CMK (cell line): ENCODE measurements at regions not wholly inside any gene's neighbourhood (a gene's known extent, or its start where the extent isn't known, plus 50 kb on each side); places are given as distances from the start of the nearest gene placed in this dataset.

ENCODE experiments used
- DNase-seq: peaks from one replicate; pipeline ENCODE4 v3.0.0-alpha.2; 2010; ENCODE audit warnings: low read depth

DNA sequence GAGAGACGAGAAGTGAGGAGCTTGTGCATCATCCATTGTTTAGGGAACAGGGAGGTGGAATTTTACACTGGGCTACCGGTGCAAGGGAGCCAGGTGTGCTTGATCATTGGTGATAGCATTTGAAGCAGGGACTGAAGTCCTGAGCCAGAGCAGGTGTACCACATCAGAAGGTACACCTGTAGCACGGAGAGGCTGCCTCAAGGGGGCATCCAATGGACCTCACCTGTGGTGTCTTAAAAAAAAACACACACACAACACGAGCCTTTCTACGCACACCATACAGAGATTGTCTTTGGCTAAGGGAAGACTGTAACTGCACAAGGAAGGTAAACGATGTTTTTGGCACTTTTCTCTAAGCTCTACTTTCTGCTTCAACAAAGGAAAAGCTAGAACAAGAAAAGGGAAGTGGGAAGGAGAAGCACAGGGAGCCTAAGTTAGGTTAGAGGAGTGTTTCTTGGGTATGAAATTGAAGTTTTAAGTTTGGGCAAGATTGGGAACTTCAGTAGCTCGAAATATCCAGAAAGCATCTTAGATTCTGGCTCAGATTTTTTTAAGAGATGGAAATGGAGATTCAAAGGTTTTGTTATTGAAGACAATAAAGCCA, 334.3 kb upstream of the FBXO33 start:
- DNase-seq: no peak

DNA sequence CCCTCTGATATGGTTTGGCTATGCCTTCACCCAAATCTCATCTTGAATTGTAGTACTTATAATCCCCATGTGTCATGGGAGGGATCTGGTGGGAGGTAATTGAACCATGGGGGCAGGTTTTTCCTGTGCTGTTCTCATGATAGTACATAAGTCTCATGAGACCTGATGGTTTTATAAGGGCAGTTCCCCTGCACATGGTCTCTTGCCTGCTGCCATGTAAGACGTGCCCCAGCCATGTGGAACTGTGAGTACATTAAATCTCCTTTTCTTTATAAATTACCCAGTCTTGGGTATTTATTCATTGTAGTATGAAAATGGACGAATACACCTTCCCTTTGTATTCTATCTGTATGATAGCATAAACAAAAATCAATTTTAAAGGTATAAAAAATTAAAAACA, 333.4 kb upstream of the FBXO33 start:
- DNase-seq: no peak

DNA sequence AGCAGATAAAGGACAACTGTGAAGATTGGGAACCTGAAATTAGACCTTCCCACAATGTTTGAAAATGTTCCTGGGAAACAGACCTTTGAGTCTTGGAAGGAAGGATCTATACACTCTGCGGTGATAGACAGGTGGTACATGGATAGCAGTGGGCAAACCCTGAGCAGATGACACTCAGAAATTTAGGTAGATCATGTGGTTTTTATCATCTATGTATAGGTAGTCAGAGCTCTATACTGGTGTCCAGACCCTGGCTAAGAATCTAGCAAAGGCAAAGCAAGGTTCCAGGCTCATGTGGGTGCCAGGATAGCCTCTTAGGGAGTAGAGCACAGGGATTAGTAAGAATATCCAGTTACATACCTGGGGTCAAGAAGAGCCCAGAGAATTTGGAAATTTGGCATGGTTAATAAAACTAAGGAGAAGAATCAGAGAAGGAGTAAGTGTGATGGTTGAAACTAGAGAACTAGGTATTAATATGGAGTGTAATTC, 331.2 kb upstream of the FBXO33 start:
- no peak for DNase-seq

DNA sequence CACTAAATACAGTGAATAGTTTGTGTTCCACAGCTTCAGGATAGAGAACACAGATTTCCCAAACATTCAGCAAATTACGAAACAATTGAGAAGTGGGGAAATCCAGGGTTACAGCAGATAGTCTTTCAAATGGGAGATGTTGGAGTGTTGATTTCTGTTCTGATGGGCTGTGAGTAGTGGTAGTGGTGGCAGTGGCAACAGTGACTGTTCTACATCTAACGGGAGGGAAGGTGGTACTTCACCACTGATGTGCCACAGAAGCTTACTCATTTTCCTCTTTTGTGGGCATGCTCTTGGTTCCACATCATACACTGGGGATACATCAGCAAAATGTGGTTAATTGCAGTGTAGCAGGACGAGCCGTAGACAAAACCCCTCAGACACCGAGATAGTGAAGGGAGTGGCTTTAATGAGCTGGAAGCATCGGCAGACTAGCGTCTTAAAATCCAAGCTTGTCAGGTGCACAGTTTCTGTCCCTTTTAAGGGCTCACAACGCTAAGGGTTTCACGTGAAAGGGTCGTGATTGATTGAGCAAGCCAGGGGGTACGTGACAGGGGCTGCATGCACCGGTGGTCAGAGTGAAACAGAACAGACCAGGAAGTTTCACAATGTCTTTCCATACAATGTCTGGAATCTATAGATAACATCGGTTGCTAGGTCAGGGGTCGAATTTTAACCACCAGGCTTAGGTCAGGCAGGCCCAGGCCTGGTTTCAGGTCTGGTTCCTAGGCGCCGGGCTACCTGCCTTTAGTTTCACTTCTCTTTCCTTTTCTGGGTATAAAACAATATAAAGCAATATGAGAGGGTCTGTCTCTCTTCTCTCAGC, 330.6 kb upstream of the FBXO33 start:
- no peak for DNase-seq

- no peak for DNase-seq
These were observed 323.1 kb upstream of the FBXO33 start for GRCh38 chr14:39755269-39755878.

DNA sequence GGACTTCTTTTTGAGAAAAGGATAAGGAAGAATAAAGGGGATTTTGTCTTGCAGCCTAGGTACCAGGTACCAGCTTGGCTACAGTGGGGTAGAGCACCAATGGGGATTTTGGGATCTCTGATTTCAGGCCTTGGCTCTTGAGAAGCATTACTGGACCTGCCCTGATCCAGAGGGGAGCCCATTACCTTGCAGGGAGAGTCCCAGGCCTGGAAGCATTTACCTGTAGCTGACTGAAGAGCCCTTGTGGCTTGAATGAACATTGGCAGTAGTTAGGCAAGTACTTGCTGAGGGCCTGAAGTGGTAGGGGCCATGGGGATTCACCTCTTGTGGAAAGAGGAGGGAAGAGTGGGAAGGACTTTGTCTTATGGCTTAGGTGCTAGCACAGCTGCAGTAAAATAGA, 308.2 kb upstream of the FBXO33 start:
- DNase-seq: no peak

DNA sequence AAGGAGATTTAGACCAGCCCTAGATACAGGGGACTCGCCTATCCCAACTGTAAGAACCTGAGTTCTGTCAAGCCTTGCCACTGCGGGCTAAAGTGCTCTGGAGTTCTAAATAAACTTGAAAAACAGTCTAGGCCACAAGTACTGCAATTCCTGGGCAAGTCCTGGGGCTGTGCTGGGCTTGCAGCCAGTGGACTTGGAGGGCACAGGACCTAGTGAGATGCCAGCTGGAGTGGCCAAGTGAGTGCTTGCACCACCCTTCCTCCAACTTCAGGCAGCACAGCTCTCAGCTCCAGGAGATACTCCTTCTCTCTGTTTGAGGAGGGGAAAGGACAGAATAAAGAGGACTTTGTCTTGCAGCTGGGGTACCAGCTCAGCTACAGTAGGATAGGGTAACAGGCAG, 307.6 kb upstream of the FBXO33 start:
- no peak for DNase-seq

GRCh38 chr14:39734306-39734705, 302.1 kb upstream of the FBXO33 start:
- DNase-seq: no peak

- DNase-seq: no peak
These were observed 301.5 kb upstream of the FBXO33 start for GRCh38 chr14:39733741-39734140.

GRCh38 chr14:39731912-39732311, 299.7 kb upstream of the FBXO33 start:
- DNase-seq: peak; percentile 5

DNA sequence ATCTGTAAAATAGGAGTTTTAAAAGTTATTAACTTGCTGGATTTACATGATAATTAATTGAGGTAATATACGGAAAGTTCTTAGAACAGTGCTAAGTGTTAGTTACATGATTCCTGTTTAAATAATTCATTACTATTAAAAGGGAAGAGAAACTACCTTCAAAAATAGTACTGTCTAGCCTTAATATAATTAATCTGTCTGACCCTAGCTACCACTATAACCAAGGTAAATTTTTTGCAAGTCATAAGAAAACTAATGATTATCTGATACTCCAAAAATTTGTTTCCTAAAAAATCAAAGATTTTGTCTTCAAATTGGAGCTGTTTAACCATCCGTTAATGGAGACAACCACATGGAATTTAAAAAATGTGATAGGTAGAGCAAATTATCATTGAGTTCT, 294.3 kb upstream of the FBXO33 start:
- no peak for DNase-seq

- DNase-seq: no peak
These were observed 290.5 kb upstream of the FBXO33 start for GRCh38 chr14:39722547-39723273.

- DNase-seq: no peak
These were observed 284.8 kb upstream of the FBXO33 start for GRCh38 chr14:39716987-39717570.

DNA sequence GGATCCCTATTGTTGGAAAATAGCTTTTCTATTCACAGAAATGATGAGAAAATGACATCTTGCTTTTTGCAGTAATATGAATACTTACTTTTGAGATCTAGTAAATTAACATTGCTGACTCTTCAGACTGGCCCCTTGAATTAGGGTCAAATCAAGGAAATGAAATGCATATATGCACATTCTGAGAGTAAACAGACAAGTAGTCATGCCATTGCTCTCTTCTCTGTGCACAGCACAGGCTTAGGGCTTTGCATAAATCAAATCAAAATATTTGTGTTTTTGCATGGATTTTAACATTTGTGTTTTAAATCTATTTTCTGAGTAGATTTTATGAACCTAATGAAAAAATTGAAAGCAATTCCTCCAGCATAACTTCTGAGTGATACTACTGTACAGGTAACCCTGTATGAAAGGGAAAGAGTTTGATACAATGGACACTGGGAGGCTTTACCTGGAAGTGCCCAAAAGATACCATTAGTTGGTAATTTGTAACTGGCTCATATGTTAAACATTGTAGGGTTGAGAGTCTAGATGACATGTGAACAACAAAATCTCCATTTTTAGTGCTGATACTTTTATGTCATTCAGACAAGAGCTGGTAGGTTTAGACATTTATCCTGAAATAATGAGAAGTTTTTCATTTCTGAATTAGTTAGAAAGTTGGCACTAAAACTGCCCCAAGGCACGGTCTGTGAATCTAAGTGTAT, 280.2 kb upstream of the FBXO33 start:
- no peak for DNase-seq

GRCh38 chr14:39704594-39704993, 272.4 kb upstream of the FBXO33 start:
- DNase-seq: no peak

DNA sequence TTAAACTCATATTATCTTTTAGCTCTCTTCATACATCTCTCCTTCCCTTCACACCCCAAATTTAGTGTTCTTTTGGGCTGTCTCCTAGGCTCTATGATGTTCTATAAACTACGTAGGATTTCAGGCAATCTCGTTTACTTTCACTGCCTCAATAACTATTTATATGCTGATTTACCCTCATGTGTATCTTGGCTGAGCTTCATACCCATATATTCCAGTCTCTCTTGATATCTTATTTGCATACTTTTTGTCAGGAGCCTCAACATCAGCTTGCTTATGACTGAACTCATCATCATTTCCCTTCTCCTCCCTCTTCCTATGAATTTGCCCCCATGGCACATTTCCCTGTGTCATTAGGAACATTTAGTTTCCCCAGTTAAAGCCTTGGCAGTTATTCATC, 262.1 kb upstream of the FBXO33 start:
- DNase-seq: no peak

- DNase-seq: no peak
These were observed 251.5 kb upstream of the FBXO33 start for GRCh38 chr14:39683691-39684260.

DNA sequence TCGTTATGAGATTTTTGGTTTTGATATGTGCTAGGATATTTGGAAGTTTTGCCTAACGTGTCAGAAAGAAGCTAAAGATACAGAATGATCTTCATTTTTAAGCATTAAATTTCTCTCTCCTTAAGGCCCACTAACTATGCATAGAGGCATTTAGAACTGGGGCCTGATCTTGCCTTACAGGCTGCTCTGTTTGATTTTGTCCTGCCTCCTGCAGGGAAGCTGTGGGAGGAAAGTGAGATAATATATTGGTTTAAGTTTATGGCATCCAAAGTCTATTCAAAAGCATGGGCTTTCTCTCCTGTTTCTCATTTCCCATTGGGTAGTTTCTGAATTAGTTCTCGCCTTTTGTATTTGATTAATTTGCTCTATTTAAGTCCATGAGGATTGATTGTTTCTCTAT, 250.3 kb upstream of the FBXO33 start:
- DNase-seq: no peak

GRCh38 chr14:39681782-39682399, 249.7 kb upstream of the FBXO33 start:
- no peak for DNase-seq

- DNase-seq: no peak
These were observed 248.5 kb upstream of the FBXO33 start for GRCh38 chr14:39680777-39681176.

DNA sequence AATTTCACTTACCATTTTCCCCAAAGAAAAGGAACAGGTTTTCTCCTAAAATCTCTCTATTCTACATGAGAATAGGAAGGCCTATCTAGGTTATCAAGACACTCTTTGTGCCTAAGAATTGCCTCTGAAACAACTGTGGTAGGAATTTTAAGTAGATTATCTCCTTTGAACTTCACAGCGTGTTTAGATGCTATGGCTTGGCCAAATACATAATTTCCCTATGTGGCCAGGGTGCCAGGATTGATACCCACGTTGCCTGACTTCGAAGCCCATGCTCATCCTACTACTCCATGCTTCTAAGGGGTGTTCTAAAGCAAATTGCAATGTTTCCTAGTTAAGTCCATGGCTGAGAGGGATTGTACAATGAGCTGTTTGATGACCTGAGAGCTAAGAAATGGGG, 241.5 kb upstream of the FBXO33 start:
- no peak for DNase-seq
